ENCODE measurements at regions not wholly inside any gene's neighbourhood (a gene's known extent, or its start where the extent isn't known, plus 50 kb on each side); places are given as distances from the start of the nearest gene placed in this dataset.

- no peak overlapping the region for H3K9ac ChIP-seq (replicated peaks; ENCODE audit: extremely low read depth, insufficient read depth, low read length)
- no peaks in the 10 kb centered on the region for H3K36me3 ChIP-seq (ENCODE audit: control insufficient read depth in 2 of 2, extremely low read depth in 1 of 2, insufficient read depth in 2 of 2, low read length in 2 of 2)
- H3K27me3 ChIP-seq (ENCODE audit: control insufficient read depth in 2 of 2, insufficient read depth in 2 of 2, low read length in 2 of 2): no peaks in the 10 kb centered on the region
- H3K4me3 ChIP-seq (replicated peaks in 1 of 3; ENCODE audit: insufficient read depth in 1 of 3, low read depth in 1 of 3, low read length in 3 of 3): no peak overlapping the region
- BruUV-seq (replicated peaks): no TSS peak
- H3K27ac ChIP-seq (ENCODE audit: insufficient read depth, low read depth, low read length): no peak overlapping the region
- intact Hi-C loops (cut with micrococcal nuclease): no loop called here
- POLR2A ChIA-PET: no interaction called here
- TF ChIP-seq MAX (IDR thresholded peaks at IDR 0.05; ENCODE audit: insufficient read depth, insufficient read length) (no peak), CTCF (IDR thresholded peaks at IDR 0.05; ENCODE audit: extremely low read depth in 1 of 2, insufficient read depth in 1 of 2, low read depth in 1 of 2, low read length in 2 of 2) (no peak), GATA2 (IDR thresholded peaks at IDR 0.05; ENCODE audit: insufficient read depth, insufficient read length, low read depth, low read length) (no peak), MYC (IDR thresholded peaks at IDR 0.05; ENCODE audit: low read depth, low read length) (no peak), JUN (IDR thresholded peaks at IDR 0.05; ENCODE audit: borderline replicate concordance, insufficient read depth, insufficient read length, low read depth) (no peak), POLR2A (IDR thresholded peaks at IDR 0.05; ENCODE audit: low read depth, low read length) (no peak), FOS (IDR thresholded peaks at IDR 0.05; ENCODE audit: borderline replicate concordance, insufficient read depth, low read length) (no peak), EZH2 (IDR thresholded peaks at IDR 0.05; ENCODE audit: borderline replicate concordance, low read depth, low read length, severe bottlenecking) (no peak), POLR2AphosphoS5 (IDR thresholded peaks at IDR 0.05; ENCODE audit: insufficient read depth, low read depth, low read length) (no peak)
- CTCF ChIA-PET: no interaction called here
- no peak overlapping the region for H3K4me2 ChIP-seq (ENCODE audit: insufficient read depth, low read length)
- no peak overlapping the region for H2AFZ ChIP-seq (ENCODE audit: low read depth, low read length)
- H3K9me3 ChIP-seq (replicated peaks; ENCODE audit: control insufficient read depth, insufficient read depth, low read length): no peaks in the 10 kb centered on the region
- no peaks in the 10 kb centered on the region for H3K9me1 ChIP-seq (replicated peaks; ENCODE audit: control insufficient read depth, extremely low read depth, insufficient read depth, low read length)
- dilution Hi-C loops (cut with MboI; ENCODE audit: extremely low pct_ligation_motif_present, low sequenced_read_pairs): no loop called here
- FAIRE-seq (no peak), DNase-seq (ENCODE audit: low read depth, low spot score) (no peak)
- H3K79me2 ChIP-seq (ENCODE audit: control insufficient read depth, insufficient read depth, low read length): no peaks in the 10 kb centered on the region
- H4K20me1 ChIP-seq (replicated peaks; ENCODE audit: control insufficient read depth, extremely low read depth, insufficient read depth, low read length): no peaks in the 10 kb centered on the region
- H3K4me1 ChIP-seq (ENCODE audit: control insufficient read depth, extremely low read depth, insufficient read depth, low read length): no peaks in the 10 kb centered on the region
Observed at GRCh38 chr21:19830446-19830845, 1167.8 kb upstream of the NCAM2 start.

All from endothelial cell of umbilical vein (primary cell).